Loucy (cell line): ENCODE measurements at regions not wholly inside any gene's neighbourhood (a gene's known extent, or its start where the extent isn't known, plus 50 kb on each side); places are given as distances from the start of the nearest gene placed in this dataset.

Source experiments
- H2AFZ ChIP-seq: fragments of 200-600 bp; sonication (generic); 2 replicates; pipeline ENCODE4 v1.6.0; 2016; ENCODE audit warnings: antibody characterized with exemption, mild to moderate bottlenecking, low read length, moderate library complexity
- H3F3A ChIP-seq: fragments of 200-600 bp; 2 replicates; pipeline ENCODE4 v1.6.0; 2016; ENCODE audit warnings: antibody characterized with exemption, low read depth, mild to moderate bottlenecking
- H3K27me3 ChIP-seq: fragments of 200-600 bp; sonication (generic); 2 replicates; pipeline ENCODE4 v1.6.1; 2014; ENCODE audit warnings: low read length, mild to moderate bottlenecking; ENCODE audit not compliant: insufficient read depth, poor library complexity, severe bottlenecking
- H3K36me3 ChIP-seq: fragments of 200-600 bp; sonication (generic); 2 replicates; pipeline ENCODE4 v1.6.1; 2016; ENCODE audit warnings: low read length; ENCODE audit not compliant: insufficient read depth
- H3K4me1 ChIP-seq: fragments of 200-600 bp; sonication (generic); 2 replicates; pipeline ENCODE4 v1.5.1; 2014; ENCODE audit warnings: low read length, mild to moderate bottlenecking; ENCODE audit not compliant: insufficient read depth, poor library complexity, severe bottlenecking
- H3K4me2 ChIP-seq: fragments of 200-600 bp; sonication (generic); 2 replicates; pipeline ENCODE4 v1.6.0; 2014; ENCODE audit warnings: antibody characterized with exemption, low read length, low read depth, mild to moderate bottlenecking; ENCODE audit not compliant: poor library complexity, severe bottlenecking
- H3K4me3 ChIP-seq: fragments of 200-600 bp; sonication (generic); 2 replicates; pipeline ENCODE4 v1.5.1; 2014; ENCODE audit warnings: low read length, mild to moderate bottlenecking, mixed read lengths; ENCODE audit not compliant: poor library complexity, severe bottlenecking
- H3K79me2 ChIP-seq: fragments of 200-600 bp; sonication (generic); 2 replicates; pipeline ENCODE4 v1.6.1; 2014; ENCODE audit warnings: low read length; ENCODE audit not compliant: insufficient read depth
- H3K9ac ChIP-seq: fragments of 200-600 bp; sonication (generic); 2 replicates; pipeline ENCODE4 v1.6.0; 2014; ENCODE audit warnings: mild to moderate bottlenecking, low read depth, low read length, moderate library complexity; ENCODE audit not compliant: poor library complexity, severe bottlenecking
- H3K9me2 ChIP-seq: fragments of 200-600 bp; sonication (generic); replicated peaks from 2 replicates; pipeline ENCODE4 v1.6.1; 2016; ENCODE audit warnings: low read depth, low read length, mixed read lengths
- H3K9me3 ChIP-seq: fragments of 200-600 bp; sonication (generic); 2 replicates; pipeline ENCODE4 v1.6.1; 2014; ENCODE audit warnings: mild to moderate bottlenecking, antibody characterized with exemption, low read length, low read depth; ENCODE audit not compliant: insufficient read depth
- H4K20me1 ChIP-seq: fragments of 200-600 bp; sonication (generic); 2 replicates; pipeline ENCODE4 v1.6.0; 2014; ENCODE audit warnings: antibody characterized with exemption, low read length, mild to moderate bottlenecking; ENCODE audit not compliant: insufficient read depth, poor library complexity, severe bottlenecking
- EZH2phosphoT487 ChIP-seq: fragments of 200-600 bp; IDR thresholded peaks from 2 replicates; pipeline ENCODE4 v1.6.1; 2018; ENCODE audit warnings: antibody characterized with exemption, mild to moderate bottlenecking, moderate library complexity, borderline replicate concordance
- TF ChIP-seq, protein P1 (sequence below): fragments of 200-600 bp; sonication (generic); conservative IDR thresholded peaks from 2 replicates; pipeline ENCODE4 v1.5.1; 2014; ENCODE audit warnings: mild to moderate bottlenecking, antibody characterized with exemption, low read length

- Histone ChIP-seq H2AFZ (no peak overlapping the region), H4K20me1 (no peaks in the 10 kb centered on the region), H3K27me3 (no peaks in the 10 kb centered on the region), H3K4me2 (no peak overlapping the region), H3K9me2 (no peaks in the 10 kb centered on the region), H3K36me3 (no peaks in the 10 kb centered on the region), H3F3A (no peaks in the 10 kb centered on the region), H3K79me2 (no peaks in the 10 kb centered on the region), H3K9me3 (no peaks in the 10 kb centered on the region), H3K4me3 (no peak overlapping the region), H3K4me1 (no peaks in the 10 kb centered on the region), H3K9ac (no peak overlapping the region)
- no peak for TF ChIP-seq EZH2phosphoT487
- TF ChIP-seq, protein P1, sequence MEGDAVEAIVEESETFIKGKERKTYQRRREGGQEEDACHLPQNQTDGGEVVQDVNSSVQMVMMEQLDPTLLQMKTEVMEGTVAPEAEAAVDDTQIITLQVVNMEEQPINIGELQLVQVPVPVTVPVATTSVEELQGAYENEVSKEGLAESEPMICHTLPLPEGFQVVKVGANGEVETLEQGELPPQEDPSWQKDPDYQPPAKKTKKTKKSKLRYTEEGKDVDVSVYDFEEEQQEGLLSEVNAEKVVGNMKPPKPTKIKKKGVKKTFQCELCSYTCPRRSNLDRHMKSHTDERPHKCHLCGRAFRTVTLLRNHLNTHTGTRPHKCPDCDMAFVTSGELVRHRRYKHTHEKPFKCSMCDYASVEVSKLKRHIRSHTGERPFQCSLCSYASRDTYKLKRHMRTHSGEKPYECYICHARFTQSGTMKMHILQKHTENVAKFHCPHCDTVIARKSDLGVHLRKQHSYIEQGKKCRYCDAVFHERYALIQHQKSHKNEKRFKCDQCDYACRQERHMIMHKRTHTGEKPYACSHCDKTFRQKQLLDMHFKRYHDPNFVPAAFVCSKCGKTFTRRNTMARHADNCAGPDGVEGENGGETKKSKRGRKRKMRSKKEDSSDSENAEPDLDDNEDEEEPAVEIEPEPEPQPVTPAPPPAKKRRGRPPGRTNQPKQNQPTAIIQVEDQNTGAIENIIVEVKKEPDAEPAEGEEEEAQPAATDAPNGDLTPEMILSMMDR = no peak
Measured at GRCh38 chr2:146893500-146894041, 951.3 kb upstream of the ACVR2A start.

DNA sequence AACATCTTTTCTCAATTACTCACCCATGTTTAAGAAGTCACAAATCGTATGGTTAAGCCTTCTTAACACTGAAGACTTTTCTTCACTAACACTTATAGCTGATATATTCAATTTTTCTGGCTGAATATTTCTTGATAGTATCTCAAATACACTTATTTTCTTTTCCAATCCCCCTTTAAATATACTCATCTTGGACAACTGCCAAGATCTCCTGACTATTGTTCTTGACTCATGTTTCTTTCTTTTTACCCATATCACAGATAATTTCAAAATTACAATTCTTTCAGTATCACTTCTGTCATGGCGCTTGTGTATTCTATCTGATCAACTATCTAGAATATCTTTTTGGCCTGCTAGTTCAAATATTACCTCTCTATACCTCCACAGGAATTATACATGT, 954.3 kb upstream of the ACVR2A start:
- H3K36me3 ChIP-seq = no peaks in the 10 kb centered on the region
- H3K9me2 ChIP-seq = no peaks in the 10 kb centered on the region
- no peak overlapping the region for H3K4me2 ChIP-seq
- no peaks in the 10 kb centered on the region for H3K79me2 ChIP-seq
- H3F3A ChIP-seq = no peaks in the 10 kb centered on the region
- no peaks in the 10 kb centered on the region for H3K27me3 ChIP-seq
- H4K20me1 ChIP-seq = no peaks in the 10 kb centered on the region
- H3K9ac ChIP-seq = no peak overlapping the region
- no peaks in the 10 kb centered on the region for H3K9me3 ChIP-seq
- TF ChIP-seq EZH2phosphoT487 = no peak
- TF ChIP-seq, protein P1 = no peak
- no peak overlapping the region for H3K4me3 ChIP-seq
- no peaks in the 10 kb centered on the region for H3K4me1 ChIP-seq
- H2AFZ ChIP-seq = no peak overlapping the region

GRCh38 chr2:146879882-146880281, 964.9 kb upstream of the ACVR2A start:
- no peak overlapping the region for H3K9ac ChIP-seq
- TF ChIP-seq, protein P1 = no peak
- no peak overlapping the region for H2AFZ ChIP-seq
- H3K9me3 ChIP-seq = no peaks in the 10 kb centered on the region
- no peaks in the 10 kb centered on the region for H3K9me2 ChIP-seq
- no peaks in the 10 kb centered on the region for H3K36me3 ChIP-seq
- no peak overlapping the region for H3K4me2 ChIP-seq
- no peaks in the 10 kb centered on the region for H3F3A ChIP-seq
- H3K27me3 ChIP-seq = no peaks in the 10 kb centered on the region
- no peaks in the 10 kb centered on the region for H3K79me2 ChIP-seq
- H4K20me1 ChIP-seq = no peaks in the 10 kb centered on the region
- H3K4me1 ChIP-seq = no peaks in the 10 kb centered on the region
- no peak overlapping the region for H3K4me3 ChIP-seq
